ENCODE measurements at regions not wholly inside any gene's neighbourhood (a gene's known extent, or its start where the extent isn't known, plus 50 kb on each side); places are given as distances from the start of the nearest gene placed in this dataset.
"Not testable (repeated sequence)": the region's sequence is repeated elsewhere in the genome, so short reads cannot be mapped to it uniquely, and the experiment has no call there.

DNA sequence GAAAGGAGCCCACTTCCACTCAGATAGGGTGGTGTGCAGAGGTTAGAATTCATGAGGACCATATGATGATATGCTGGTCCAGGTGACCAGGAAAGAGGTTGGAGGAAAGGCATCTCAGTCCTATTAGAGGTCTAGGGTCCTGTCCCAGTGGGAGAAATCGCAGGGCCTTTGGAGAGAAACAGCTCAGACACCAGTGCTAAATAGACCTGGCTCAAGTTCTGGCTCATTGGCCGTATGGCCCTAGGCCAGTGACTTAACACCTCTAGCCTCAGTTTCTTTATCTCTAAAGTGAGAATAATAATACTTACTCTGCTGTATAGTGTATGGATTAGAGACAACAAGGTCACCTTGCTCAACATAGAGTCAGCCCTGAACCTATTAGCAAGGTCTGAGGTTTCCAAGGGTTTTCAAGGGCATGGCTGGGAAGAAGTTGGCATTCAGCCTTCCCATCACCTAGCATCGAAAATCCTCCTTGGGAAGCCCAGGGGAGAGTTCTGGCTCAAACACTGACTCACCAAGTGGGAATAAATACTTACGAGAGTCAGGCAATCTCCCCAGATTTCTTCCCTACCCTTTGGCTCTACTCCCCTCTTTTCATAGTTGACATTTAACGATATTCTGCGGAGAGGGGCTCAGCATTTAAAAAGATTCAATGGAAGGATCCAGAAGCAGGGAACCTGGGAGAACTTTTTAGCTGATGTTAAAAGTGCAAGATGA is 473.1 kb upstream of the PODXL start:
- DNase-seq, result no peak

DNA sequence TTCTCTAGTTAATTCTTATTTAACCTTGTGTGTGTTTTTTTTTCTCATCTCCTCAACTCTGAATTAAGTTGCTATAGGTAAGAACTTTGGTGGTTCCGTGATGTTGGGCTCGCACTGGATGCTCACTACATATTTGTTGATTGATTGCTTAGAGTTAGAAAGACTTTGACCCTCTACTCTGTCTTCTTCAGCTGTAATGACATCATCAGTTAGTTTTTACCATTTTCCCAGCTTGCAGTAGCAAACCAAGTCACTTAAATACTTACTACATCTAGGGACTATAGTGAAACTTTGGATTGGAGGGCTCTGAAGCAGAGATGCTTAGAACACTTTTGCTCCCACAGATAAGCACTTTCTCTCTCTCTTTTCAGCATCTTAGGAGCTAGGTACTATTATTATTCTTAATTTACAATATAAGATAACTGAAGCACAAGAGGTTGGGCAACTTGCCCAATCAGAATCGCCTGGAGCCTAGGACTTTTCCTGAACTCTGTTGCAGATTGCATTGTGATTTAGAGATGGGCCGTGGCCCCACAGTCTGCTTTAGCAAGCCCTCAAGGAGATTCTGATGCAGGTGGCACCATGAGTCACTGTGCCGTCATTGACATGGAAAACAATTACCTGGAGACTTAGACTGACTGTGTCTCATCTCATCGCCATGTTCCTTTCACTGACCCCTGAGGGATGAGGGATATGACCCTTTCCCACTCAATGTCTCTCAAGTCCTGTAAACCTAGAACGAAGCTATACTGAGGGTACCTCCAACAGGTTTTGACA is 471.9 kb upstream of the PODXL start:
- no peak for DNase-seq

DNA sequence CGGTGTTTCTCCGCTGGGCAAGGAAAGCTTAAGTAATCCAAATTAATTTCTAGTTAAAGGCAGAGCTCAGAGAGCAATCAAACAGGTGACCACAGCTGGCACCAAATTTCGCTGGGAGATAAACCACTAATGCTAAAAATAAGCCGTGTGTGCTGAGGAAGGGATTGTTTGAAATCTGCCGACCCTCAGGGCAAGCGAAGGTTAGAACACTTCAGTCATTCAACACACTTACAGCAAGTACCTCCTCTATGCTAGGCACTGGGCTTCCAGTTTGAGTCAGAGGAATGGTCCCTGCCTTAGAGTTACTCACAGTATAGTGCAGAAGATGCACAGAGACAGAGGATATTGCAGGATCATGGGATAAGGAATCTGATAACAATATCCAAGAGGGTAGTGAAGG is 467.9 kb upstream of the PODXL start:
- no peak for DNase-seq

DNA sequence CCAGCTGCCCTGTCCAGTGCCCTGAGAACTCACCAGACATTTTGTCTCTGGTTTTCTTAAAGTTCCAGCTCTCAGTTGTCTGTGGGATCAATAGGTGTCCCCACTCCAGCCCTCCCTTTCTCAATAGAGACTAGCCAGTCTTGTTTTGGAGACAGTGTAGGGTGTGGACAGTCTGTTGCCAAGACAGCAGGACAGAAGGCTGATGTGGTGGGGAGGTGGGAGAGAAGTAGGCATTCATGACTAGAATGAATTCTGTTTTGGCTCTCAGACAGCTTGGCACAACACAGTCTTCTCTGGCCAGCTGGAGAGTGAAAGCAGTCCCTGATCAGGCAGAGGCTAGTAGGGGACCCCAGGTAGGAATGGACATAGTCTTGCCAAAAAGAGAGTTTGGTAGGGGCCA is 467.0 kb upstream of the PODXL start:
- no peak for DNase-seq

DNA sequence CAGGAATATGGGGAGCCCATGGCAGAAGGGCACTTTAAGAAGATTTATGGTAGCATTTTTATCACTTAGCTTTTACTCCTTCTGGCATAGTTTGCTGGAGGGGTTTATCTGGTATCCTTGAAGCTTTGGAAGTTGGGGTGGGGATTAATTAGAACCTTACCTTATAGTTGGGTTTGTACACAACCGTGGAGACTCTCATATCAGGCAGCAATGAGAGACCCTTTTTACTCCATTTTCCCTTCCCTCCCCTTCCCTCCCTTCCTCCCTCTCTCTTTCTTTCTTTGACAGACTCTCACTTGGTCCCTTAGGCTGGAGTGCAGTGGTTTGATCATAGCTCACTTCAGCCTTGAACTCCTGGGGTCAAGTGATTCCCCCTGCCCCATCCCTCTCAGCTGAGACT is 465.8 kb upstream of the PODXL start:
- no peak for DNase-seq

- DNase-seq, result no peak
These were observed 463.3 kb upstream of the PODXL start for GRCh38 chr7:132019703-132020102.

DNA sequence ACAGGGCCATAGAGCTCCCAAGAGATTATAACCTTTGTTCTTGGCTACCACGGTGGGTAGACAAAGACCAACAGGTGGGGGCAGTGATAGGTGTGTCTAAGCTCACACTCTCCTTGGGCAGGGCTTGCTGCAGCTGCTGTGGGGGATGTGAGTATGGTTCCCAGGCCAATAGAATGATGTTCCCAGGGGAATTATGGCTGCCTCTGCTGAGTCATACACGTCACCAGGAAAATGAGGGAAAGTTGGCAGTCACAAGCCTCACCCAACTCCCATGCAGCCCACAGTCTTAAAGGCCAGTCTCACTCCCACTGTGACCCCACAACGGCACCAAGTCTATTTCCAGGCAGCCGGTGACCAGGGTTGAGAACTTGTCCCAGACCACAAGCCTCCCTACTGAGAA is 453.4 kb upstream of the PODXL start:
- no peak for DNase-seq

DNA sequence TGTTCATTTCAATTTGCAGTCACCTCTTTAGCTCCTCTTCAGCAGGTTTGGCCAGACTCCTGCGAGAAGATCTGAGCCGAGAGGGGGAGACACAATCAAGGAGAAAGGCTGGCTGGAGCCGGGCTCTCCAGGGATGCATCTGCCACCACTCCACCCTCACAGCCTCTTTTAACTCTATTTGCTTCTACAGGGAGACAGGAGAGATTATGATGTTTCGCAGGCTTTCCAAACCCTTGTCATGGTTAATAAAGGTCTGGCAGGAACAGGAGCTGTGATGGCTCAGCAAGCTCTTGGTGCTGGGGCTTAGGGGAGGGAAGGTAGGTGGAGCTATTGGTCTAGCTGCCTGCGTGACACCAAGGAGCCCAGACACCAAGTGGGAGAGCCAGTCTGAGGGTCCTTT is 448.1 kb upstream of the PODXL start:
- no peak for DNase-seq

GRCh38 chr7:132002343-132002968 is 446.0 kb upstream of the PODXL start:
- no peak for DNase-seq

DNA sequence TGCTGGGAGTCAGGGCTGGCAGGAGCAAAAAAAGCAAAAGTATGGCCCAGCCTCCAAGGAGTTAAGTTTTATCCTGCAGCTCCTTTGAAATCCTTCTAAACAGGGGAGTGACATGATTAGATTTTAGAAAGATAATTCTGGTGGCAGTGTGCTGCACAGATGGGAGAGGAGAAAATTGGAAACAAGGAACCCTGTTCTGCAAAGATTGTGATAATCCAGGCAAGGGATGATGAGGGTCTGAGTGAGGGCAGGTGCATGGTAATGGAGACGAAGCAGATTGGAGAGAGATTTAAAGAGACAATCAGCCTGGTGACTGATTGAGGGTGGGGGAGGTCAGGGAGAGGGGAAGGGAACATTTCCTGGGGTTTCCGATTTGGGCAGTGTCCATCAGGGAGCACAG is 444.7 kb upstream of the PODXL start:
- no peak for DNase-seq

GRCh38 chr7:131999193-131999592 is 442.8 kb upstream of the PODXL start:
- DNase-seq, result no peak

- DNase-seq, result no peak
These were observed 438.9 kb upstream of the PODXL start for GRCh38 chr7:131995324-131995723.

- DNase-seq, result not testable (repeated sequence)
These were observed 424.6 kb upstream of the PODXL start for GRCh38 chr7:131981069-131981468.

DNA sequence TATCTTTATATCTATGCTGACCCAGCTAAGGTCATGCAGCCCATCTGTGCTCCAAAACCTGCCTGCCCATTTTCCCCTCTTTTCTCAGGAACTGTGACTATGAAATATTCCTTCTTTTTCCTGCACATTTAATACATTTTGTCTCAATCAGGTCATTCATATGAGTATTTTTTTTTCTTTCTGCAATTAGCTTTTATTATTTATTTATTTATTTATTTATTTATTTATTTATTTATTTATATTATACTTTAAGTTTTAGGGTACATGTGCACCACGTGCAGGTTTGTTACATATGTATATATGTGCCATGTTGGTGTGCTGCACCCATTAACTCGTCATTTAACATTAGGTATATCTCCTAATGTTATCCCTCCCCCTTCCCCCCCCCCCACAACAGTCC is 421.7 kb upstream of the PODXL start:
- not testable (repeated sequence) for DNase-seq

GRCh38 chr7:131976411-131976810 is 420.0 kb upstream of the PODXL start:
- DNase-seq, result no peak

GRCh38 chr7:131974671-131975070 is 418.2 kb upstream of the PODXL start:
- no peak for DNase-seq

- no peak for DNase-seq
These were observed 415.8 kb upstream of the PODXL start for GRCh38 chr7:131972251-131972650.

GRCh38 chr7:131970602-131971001 is 414.2 kb upstream of the PODXL start:
- no peak for DNase-seq

- no peak for DNase-seq
These were observed 413.1 kb upstream of the PODXL start for GRCh38 chr7:131969560-131969959.

- no peak for DNase-seq
These were observed 410.8 kb upstream of the PODXL start for GRCh38 chr7:131967216-131967730.

- no peak for DNase-seq
These were observed 407.8 kb upstream of the PODXL start for GRCh38 chr7:131964203-131964602.

GRCh38 chr7:131961054-131961680 is 404.7 kb upstream of the PODXL start:
- no peak for DNase-seq

GRCh38 chr7:131959106-131959812 is 402.8 kb upstream of the PODXL start:
- DNase-seq, result no peak

All from activated T-cell treated with anti-CD3 and anti-CD28 coated beads for 4 hours (primary cell).